ENCODE measurements at regions not wholly inside any gene's neighbourhood (a gene's known extent, or its start where the extent isn't known, plus 50 kb on each side); places are given as distances from the start of the nearest gene placed in this dataset.

DNA sequence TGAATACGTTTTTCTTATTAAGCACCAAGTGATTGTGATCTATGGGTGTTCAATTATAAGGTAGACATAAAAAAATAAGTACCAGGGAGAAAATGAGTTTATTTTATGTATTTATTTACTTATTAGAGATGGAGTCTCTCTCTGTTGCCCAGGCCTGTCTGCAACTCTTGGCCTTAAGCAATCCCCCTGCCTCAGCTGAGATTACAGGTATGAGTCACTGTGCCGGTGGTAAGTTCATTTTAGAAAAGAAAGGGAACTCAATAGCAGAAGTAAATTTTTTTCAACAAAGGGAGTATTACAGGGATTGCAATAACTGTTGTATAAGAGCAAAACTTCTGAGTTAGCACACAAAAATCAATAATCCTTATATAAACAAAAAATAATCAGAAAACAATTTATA lies 98.7 kb upstream of the FUT9 start:
- TF ChIP-seq, protein P1, sequence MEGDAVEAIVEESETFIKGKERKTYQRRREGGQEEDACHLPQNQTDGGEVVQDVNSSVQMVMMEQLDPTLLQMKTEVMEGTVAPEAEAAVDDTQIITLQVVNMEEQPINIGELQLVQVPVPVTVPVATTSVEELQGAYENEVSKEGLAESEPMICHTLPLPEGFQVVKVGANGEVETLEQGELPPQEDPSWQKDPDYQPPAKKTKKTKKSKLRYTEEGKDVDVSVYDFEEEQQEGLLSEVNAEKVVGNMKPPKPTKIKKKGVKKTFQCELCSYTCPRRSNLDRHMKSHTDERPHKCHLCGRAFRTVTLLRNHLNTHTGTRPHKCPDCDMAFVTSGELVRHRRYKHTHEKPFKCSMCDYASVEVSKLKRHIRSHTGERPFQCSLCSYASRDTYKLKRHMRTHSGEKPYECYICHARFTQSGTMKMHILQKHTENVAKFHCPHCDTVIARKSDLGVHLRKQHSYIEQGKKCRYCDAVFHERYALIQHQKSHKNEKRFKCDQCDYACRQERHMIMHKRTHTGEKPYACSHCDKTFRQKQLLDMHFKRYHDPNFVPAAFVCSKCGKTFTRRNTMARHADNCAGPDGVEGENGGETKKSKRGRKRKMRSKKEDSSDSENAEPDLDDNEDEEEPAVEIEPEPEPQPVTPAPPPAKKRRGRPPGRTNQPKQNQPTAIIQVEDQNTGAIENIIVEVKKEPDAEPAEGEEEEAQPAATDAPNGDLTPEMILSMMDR (IDR thresholded peaks at IDR 0.05): no peak
- TF ChIP-seq POLR2A (IDR thresholded peaks at IDR 0.05) (no peak), POLR2AphosphoS5 (IDR thresholded peaks at IDR 0.05) (no peak)
